ENCODE measurements at regions not wholly inside any gene's neighbourhood (a gene's known extent, or its start where the extent isn't known, plus 50 kb on each side); places are given as distances from the start of the nearest gene placed in this dataset.

- ChIA-PET CTCF (interaction anchor here (1.0 to 1.5 kb wide), 2 partner anchors 17 to 25 kb away, joined by 3 to 6 read pairs; no protein-coding TSS in a partner anchor), POLR2A (no interaction called here)
- no peak for DNase-seq (ENCODE audit: low read depth, low spot score)
- H3K4me3 ChIP-seq (ENCODE audit: low read depth, low read length), result no peak overlapping the region
- TF ChIP-seq CTCF (IDR thresholded peaks at IDR 0.05; ENCODE audit: insufficient read depth, low read length, missing control alignments), result no peak
Measured at GRCh38 chr9:121574774-121575519, 75.3 kb upstream of the GGTA1 start.

GRCh38 chr9:121576281-121577075, 75.0 kb upstream of the DAB2IP start:
- DNase-seq (ENCODE audit: low read depth, low spot score), result no peak
- ChIA-PET POLR2A (no interaction called here), CTCF (interaction anchor here (0.8 to 1.8 kb wide), 6 partner anchors 14 to 58 kb away, joined by 3 to 10 read pairs (median 3); no protein-coding TSS in a partner anchor)
- H3K4me3 ChIP-seq (ENCODE audit: low read depth, low read length), result no peak overlapping the region
- no peak for TF ChIP-seq CTCF (IDR thresholded peaks at IDR 0.05; ENCODE audit: insufficient read depth, low read length, missing control alignments)

GRCh38 chr9:121577166-121577565, 74.3 kb upstream of the DAB2IP start:
- TF ChIP-seq CTCF (IDR thresholded peaks at IDR 0.05; ENCODE audit: insufficient read depth, low read length, missing control alignments), result no peak
- CTCF ChIA-PET, result interaction anchor here (0.8 to 1.8 kb wide), 5 partner anchors 15 to 59 kb away, joined by 3 to 10 read pairs (median 3); no protein-coding TSS in a partner anchor
- DNase-seq (ENCODE audit: low read depth, low spot score), result no peak
- H3K4me3 ChIP-seq (ENCODE audit: low read depth, low read length), result no peak overlapping the region
- POLR2A ChIA-PET, result no interaction called here

GRCh38 chr9:121577572-121577971, 73.9 kb upstream of the DAB2IP start:
- CTCF ChIA-PET, result interaction anchor here (1.0 to 1.3 kb wide), 4 partner anchors 16 to 27 kb away, joined by 3 read pairs; no protein-coding TSS in a partner anchor
- no peak overlapping the region for H3K4me3 ChIP-seq (ENCODE audit: low read depth, low read length)
- no peak for TF ChIP-seq CTCF (IDR thresholded peaks at IDR 0.05; ENCODE audit: insufficient read depth, low read length, missing control alignments)
- DNase-seq (ENCODE audit: low read depth, low spot score), result no peak
- POLR2A ChIA-PET, result no interaction called here

GRCh38 chr9:121581786-121582600, 69.4 kb upstream of the DAB2IP start:
- no peak for TF ChIP-seq CTCF (IDR thresholded peaks at IDR 0.05; ENCODE audit: insufficient read depth, low read length, missing control alignments)
- ChIA-PET POLR2A (no interaction called here), CTCF (interaction anchor here (0.9 to 7.0 kb wide), 6 partner anchors 8 to 102 kb away, joined by 3 to 41 read pairs (median 4); no protein-coding TSS in a partner anchor)
- H3K4me3 ChIP-seq (ENCODE audit: low read depth, low read length), result no peak overlapping the region
- DNase-seq (ENCODE audit: low read depth, low spot score), result no peak
